Right renal pelvis (tissue), 4 donors: ENCODE measurements at regions not wholly inside any gene's neighbourhood (a gene's known extent, or its start where the extent isn't known, plus 50 kb on each side); places are given as distances from the start of the nearest gene placed in this dataset.

Experiments
- DNase-seq, 4 donors: peaks; one replicate each; pipeline ENCODE4 v3.0.0-alpha.2; 2013; ENCODE audit warnings: low read depth in 4 of 4, low spot score in 3 of 4, missing footprints in 1 of 4

DNA sequence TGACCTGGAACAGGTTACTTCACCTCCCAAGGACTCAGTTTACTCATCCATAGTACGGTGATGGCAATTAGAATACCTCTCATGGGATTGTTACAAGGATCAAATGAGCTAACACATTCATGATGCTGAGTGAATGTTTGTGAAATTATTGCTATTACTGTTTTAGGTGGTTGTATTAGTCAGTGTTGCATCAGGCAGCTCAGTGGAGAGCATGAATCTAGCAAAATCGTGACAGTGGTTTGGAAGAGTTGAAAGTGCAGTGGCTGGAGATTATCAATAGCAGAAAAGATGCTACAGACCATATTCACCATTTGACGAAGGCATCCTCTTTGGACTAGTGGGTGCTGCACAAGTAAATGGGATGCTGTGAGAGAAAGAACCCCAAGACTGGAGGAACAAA lies 50.4 kb upstream of the CTNNBL1 start:
- no peak for DNase-seq

DNA sequence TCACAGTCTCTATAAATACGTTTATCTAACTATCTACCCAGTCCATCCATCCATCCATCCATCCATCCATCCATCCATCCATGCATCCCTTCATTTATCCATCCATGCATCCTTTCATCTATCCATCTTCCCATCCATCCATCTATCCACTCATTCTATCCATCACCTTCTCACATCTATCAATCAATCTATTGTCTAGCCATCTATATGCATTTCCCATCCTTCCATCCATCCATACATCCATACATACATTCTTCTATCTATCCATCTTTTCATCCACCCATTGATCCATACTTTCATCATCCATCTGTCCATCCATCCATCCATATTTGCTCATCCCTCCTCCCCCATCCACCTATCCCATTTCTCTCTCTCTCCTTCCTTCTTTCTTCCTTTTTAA lies 51.6 kb upstream of the CTNNBL1 start:
- no peak for DNase-seq

DNA sequence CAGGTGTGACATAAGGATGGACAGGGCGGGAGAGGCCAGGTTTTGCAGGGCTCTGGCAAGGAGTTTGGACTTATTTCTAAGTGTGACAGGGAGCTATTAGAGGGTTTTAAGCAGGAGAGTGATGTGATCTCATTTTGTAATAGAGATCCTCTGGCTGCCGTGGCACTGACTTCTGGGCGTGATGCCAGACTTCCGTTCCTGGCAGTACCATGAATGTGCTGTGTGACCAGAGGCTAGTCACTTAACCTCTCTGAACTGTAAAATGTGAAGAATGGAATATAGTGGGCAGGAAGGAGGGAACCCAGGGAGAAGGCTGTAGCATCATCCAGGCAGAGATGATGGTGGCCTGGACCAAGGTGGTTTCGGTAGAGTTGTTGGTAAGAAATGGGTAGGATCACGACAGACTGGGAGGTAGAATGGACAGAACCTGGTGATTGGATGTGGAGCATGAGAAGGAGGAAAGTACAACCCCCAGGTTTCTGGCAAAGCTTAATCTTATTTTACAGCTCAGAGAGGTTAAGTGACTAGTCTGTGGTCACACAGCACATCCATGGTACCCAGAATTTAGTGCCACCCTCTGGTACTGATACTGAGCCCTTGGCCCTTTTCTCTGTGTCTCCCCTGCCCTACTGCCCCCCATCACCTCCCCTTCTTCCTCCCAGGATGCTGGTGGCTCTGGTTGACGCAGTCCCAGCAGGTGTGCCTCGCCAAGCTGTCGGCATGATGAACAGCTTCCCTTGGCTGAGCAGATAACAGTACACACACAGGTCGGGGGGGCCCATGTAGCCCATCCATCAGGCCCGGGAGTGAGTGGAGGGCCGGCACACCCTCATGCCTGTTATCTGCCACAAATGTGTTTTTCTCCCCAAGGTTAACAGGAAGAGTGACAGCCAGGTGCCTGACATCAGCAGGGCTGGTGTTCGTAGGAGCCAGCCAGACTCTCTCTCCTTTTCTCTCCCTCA lies 52.9 kb upstream of the CTNNBL1 start:
- no peak for DNase-seq

DNA sequence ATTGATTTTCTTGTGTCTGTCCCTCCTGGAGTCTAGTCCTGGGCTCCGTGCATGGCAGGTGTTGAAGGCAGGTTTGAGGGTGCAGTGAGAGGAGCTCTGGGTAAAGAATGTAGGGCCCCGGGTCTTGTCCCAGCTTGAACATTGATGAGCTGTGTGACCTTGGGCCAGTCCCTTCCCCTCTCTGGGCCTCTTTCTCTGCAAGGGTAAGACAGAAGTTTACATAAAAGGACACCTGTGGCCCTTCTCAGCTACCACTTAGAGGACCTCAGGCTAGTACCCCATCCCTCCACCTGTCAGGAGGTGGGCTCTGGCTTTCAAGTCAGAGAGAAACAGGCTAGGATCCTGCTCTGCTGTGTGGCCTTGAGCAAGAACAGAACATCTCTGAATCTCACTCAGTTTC lies 55.3 kb upstream of the CTNNBL1 start:
- DNase-seq = no peak

DNA sequence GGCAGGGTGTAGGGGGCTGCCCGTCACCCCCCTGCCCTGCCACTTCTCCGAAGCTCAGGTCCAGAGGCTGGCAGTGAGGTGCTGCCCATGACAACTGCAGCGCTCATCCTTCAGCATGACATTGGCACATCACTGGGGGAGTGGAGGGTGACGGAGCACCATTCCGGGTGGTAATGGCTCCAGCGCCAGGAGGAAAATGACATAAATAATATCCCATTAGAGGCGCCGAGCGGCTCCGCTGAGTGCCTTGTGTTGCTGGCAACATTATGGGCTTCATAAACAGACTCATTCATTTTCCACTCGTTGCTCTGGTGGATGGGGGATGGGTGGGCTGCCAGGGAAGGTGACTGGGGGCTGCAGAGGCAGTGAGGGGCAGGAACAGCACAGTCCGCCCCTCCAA lies 56.9 kb upstream of the CTNNBL1 start:
- DNase-seq = no peak

DNA sequence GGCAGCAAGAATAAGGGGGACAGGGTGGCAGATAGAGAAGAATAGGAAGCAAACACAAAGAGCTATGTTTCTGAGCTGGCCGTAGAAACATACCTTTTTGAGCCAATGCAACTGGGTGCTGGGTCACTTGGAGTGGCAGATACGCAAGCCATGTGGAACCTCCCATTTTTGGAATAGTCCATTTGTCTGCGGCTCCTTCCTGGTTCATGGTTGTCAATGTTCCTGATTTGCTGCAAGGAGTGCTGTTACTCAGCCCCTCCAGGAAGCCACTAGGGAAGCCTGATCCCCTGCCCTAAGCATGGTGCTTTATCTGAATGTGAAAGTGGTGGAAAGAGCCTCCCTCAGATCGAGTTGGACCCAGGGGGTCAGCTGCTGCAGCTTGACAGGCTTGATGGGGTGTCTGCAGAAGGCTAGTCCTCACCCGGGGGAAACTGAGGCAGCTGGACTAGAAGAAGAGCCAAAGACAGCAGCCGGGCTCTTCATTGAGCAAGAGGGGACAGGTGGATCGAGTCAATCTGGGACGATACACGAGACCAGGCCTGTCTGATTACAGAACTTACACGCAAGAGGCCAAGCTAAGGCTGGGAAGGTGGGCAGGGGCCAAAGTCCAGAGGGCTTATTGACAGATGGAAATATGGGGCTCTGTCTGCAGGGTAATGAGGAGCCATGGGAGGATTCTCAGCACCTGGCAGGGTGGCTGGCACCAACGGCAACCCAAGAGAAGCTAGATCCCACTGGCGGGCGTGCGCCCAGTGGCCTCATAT lies 57.4 kb upstream of the CTNNBL1 start:
- DNase-seq = no peak

DNA sequence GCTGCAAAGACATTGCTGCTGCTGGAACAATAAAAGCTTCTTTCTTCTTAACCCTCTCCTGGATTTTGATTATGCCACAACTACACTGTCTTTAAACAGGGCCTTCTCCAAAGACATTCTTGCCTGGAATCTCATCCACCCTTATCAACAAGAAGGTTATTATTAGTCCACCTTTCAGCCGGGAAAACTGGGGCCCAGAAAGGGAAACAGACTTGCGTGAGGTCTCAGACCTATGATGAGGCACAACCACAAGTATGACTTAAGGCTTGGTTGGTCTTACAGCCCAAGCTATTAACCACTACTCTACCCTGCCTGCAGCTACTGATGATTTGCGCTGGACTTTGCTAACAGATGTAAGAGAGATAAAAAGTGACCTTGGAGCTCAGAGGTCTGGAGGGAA lies 62.8 kb upstream of the CTNNBL1 start:
- no peak for DNase-seq

DNA sequence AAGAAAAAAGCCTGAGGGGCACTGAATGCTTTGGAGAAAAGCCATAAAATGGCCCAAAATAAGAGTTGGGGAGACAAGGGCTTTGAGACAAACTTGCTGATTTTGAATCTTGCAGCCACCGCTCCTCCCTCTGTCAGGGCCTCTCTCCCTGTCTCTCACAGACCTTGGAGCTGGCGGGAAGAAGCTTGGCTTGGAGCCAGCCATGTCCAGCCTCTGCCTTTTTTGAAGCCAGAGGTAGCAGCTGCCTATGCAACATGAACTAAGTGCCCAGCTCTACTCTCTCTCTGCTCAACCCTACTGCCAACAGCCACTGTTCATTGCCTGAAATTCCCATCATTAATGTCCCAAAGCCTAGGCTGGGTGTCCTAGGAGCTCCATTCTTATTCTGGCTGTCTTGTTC lies 63.7 kb upstream of the CTNNBL1 start:
- no peak for DNase-seq

DNA sequence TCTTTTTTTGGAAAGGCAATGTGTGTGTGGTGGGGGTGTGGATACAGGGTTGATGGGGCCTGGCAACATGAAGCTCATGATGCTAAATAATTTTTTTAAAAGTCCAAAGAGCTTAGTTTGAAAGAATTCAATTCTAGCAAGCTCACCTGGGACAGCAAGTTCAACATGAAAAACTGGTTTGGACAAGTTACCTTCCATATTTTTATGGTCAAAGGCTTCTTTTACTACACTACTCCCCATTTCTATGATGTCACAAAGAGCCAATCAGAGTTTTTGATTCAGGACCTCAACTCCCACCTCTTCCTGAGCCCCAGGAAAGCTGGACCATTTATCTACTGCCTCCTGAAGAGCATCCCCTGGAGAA lies 66.1 kb upstream of the CTNNBL1 start:
- no peak for DNase-seq

DNA sequence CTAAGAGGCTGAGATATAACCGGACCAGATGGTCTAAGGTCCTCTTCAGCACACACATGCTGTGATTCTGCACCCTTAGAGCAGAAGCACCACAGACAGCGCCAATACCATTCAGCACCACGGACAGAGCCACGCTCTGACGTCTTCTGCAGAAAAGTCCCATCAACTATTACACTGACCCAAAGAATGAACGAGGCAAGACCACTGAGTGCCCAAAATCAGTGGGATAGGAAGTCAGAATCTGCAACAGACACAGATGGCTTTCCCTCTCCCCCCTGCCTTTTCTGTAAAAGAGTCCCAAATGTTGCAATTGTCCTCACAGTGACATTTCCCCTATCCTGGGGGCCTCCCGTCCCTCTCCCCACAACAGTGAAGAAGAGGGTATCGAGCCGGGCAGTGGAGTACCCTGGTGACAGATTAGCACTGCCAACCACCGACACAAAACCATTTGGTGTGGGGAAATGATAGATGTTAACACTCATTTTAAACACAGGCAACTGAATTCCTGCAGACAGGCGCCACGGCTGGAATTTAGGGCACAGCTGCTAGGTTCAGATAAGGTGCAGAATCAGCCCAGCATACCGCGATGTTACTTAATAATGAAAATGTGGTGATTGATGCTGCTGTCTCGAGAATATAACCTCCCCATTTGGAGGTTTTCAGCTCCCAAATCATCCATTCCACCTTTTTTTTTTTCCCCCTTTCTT lies 66.6 kb upstream of the CTNNBL1 start:
- peak; percentile 58 to 77 (median 60) for DNase-seq

DNA sequence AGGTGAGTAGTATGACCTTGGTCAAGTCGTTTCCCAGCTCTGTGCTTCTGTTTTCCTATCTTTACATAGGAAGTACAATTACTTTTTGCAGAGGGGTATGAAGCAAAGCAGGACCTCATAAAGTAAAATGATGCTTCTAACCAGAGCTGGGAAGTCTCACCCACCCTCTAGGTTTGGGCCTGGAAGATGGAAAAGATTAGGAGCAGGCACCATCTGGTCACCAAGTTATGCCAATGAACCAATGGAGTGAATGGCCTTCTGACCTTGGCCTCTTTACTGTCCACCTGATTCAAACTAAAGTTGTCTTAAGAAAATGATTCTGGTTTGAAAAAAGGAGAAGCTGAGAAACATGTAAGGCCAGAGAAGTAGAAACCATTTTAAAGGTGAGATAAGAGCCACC lies 68.9 kb upstream of the CTNNBL1 start:
- no peak for DNase-seq

DNA sequence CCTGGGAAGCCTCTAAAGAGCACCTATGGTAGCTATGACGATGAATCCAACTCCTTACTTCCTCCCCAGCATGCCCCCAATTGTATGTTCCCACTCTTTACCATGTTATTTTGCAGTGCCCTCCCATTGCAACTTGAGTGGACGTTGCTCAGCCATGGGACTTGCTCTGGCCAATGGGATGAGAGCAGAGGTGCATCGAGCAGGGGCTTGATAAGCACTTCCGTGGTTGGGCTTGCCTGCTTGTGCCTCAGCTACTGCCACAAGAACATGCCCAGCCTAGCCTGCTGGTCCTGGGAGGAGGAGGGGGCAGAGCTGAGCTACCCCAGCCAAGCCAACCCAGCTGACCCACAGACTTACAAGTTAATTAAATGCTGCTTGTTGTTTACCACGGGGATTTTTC lies 71.1 kb upstream of the CTNNBL1 start:
- no peak for DNase-seq

DNA sequence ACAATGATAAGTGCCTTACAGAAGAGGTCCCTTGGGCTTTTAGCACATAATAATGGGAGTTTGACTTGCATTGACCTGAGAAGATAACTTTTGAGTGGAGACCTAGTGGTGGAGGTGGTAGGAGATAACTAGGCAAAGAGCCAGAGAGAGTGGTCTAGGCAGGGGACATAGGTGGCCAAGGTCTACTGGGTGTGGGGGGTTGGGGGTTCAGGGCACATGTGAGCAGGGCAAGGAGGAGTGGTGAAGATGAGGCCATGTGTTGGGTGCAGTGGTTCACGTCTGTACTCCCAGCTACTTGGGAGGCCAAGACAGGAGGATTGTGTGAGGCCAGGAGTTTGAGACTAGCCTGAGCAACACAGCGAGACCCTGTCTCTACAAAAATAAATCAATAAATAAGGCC lies 74.3 kb upstream of the CTNNBL1 start:
- no peak for DNase-seq

DNA sequence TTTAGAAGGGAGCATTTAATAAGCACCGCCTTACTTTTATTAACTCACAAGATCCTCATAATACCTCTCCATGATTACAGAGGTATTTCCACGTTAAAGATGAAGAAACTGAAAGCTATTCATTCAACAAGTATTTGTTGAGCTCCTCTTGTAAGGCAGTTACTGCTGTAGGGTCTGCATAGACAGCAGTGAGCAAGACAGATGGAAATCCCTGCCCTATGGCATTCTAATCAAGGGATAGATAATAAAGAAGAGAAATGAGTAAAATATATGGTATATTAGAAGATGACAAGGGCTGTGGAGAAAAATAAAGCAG lies 77.8 kb upstream of the CTNNBL1 start:
- no peak for DNase-seq

DNA sequence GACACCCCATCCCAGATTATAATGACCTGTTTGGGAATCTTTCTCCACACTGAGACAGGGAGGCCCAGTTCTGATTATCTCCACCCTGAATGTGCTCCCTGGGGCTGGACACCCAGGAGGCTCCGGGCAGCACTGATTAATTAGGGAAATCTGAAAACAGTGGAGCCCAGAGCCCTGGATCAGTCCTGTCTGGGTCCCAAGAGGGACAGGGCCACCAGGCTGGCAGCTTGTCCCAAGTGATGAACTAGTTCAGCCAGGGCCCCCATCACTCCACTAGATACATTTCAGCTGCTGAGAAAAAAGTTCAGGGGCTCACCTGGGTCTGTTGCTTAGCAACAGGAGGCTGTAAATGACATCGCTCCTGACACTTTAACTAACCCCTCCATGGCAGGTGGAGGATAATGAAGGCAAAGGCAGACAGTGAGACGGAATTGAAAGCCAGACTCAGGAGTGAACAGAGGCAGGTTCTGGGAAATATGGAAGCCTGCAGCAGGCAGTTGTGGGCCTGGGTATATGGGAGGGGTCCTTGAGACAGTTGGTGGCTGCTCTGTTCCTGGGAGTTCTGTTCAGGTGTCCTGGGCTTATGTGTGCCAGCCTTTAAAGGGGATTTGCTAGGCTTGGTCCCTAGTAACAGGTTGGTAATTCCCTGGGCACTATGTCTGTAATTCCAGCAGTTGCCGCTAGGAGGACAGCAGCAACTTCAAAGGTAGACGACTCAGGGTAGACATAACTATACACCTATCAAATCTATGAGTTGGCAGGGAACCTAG lies 78.3 kb upstream of the CTNNBL1 start:
- no peak for DNase-seq

DNA sequence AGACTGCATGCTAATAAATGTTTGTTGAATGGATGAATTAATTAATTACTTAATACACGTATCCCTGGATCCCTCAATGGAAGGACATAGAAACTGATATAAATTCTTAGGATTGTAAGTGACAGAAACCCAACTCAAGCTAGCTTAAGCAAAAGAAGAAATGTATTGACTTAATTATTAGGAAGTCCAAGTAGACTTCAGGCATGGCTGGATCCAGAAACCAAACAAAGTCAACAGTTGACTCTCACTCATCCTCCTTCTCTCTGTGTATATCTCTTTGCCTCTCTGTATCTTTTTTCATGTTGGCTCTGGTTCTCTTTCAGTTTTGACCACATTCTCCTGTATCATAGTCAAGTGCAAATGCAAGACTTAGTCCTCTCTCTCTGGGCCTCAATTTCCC lies 82.0 kb upstream of the CTNNBL1 start:
- no peak for DNase-seq

DNA sequence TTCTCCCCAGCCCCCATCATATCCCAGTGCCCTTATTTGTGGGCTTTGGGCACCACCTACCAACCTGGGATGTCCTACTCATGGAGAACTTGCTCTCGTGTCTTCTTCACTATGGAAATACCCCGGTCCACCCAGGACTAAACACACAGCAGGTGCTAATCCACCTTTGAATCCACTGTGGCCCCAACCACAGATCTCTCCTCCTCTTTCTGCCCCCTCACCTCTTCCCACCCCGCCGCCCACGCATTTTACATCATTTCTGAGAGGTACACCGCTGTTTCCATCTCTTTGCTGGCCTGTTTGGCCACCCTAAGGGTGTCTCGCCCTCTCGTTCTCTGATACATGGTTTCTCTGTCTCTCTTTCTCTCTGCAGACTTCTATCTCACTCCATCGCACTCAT lies 82.5 kb upstream of the CTNNBL1 start:
- no peak for DNase-seq

DNA sequence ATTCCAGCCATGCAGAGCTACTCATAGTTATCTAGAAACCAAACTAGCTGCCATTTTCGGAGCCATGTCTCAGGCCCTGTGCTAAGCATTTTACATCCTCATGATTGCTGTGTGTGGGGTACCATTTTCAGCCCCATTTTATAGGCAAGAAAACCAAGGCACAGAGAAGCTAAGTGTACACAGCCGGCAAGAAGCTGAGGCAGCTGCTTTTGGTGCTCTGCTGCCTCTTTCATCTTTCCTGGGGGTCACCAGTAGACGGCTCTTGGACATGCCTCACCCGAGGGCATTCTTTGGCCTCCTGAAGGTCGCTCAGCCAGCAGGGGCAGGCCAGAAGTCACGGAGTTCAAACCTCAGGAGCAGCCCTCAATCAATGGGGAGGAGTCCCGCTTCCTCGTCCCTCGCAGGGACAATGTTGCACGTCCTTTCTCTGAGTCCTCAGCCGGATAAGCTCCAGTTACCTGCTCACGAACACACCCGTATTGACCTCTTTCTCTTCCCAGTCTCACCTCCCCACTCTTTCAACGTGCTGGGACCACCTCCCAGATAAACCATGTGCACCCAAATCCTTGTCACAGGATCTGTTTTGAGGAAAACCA lies 82.6 kb upstream of the BLCAP start:
- DNase-seq = no peak

DNA sequence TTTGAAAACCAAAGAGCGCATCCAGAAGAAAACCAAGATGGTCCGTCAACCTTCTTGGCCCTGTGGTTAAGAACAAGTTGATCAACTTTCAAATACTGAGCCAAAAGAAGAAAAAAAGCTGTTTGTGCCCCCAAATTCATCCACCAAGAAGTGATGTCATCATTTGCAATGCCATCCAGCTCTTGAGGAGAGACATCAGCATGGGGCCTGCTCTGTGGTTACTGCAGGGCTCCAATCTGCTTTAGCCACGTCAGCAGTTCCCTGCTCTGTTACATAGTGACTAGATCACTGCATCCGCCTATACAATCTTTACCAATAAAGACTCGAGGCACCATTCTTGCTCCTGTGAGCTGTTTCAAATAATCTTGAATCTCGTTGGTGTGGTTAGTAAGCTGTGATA lies 75.0 kb upstream of the BLCAP start:
- DNase-seq = no peak

DNA sequence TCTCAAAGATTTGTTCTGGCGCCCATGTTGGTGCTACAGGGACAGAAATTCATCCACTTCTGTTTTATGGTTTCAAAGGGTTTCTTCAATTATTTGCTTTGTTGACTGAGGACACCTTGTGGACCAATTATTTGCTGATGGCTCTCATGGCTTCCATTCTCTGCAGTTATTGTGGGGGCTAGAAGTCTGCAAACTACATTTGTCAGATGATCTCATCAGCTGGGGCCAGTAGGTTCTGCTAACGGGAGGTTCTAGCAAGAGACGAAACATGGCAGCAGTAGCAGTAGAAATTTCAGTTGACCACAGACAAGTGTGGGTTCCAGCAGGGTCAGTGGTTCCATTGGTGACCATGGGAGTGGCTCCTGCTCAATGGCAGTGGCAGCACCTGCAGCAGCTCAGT lies 72.8 kb upstream of the BLCAP start:
- DNase-seq = no peak
